ENCODE measurements at regions not wholly inside any gene's neighbourhood (a gene's known extent, or its start where the extent isn't known, plus 50 kb on each side); places are given as distances from the start of the nearest gene placed in this dataset.

DNA sequence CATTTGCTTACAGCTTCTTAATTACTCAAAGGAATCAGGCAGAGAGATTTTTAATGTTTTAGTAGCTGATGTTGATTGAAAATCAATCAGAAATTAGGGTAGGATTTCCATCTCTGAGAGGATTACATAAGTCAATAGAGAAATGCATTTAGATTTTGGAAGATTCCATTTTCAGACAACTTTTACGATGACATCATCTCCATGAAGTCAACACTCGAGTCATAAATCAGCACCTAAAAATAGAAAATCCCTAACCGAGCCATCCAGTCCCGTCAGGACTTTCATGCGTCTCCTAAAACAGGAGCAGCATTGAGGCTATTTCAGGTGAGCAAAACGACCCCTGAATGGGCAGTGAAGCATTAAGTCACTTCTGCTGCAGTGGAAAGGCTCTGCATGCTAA lies 279.7 kb upstream of the RNF32 start:
- TF ChIP-seq POLR2A (IDR thresholded peaks at IDR 0.05): no peak
- TF ChIP-seq, protein P1, sequence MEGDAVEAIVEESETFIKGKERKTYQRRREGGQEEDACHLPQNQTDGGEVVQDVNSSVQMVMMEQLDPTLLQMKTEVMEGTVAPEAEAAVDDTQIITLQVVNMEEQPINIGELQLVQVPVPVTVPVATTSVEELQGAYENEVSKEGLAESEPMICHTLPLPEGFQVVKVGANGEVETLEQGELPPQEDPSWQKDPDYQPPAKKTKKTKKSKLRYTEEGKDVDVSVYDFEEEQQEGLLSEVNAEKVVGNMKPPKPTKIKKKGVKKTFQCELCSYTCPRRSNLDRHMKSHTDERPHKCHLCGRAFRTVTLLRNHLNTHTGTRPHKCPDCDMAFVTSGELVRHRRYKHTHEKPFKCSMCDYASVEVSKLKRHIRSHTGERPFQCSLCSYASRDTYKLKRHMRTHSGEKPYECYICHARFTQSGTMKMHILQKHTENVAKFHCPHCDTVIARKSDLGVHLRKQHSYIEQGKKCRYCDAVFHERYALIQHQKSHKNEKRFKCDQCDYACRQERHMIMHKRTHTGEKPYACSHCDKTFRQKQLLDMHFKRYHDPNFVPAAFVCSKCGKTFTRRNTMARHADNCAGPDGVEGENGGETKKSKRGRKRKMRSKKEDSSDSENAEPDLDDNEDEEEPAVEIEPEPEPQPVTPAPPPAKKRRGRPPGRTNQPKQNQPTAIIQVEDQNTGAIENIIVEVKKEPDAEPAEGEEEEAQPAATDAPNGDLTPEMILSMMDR (IDR thresholded peaks at IDR 0.05): no peak
- TF ChIP-seq POLR2AphosphoS5 (IDR thresholded peaks at IDR 0.05): no peak

Measured in breast epithelium (tissue), 3 donors.